ENCODE measurements at regions not wholly inside any gene's neighbourhood (a gene's known extent, or its start where the extent isn't known, plus 50 kb on each side); places are given as distances from the start of the nearest gene placed in this dataset.

- TF ChIP-seq POLR2A (IDR thresholded peaks at IDR 0.05) (no peak), CTCF (IDR thresholded peaks at IDR 0.05) (no peak)
These were observed 752.9 kb downstream of the KCNJ2 start for GRCh38 chr17:70922268-70922667.

Measured in Peyer's patch (tissue), 4 donors.